ENCODE measurements at regions not wholly inside any gene's neighbourhood (a gene's known extent, or its start where the extent isn't known, plus 50 kb on each side); places are given as distances from the start of the nearest gene placed in this dataset.
"Not testable (repeated sequence)": the region's sequence is repeated elsewhere in the genome, so short reads cannot be mapped to it uniquely, and the experiment has no call there.

- Histone ChIP-seq H3K27me3 (ENCODE audit: insufficient read depth, low read length, poor library complexity) (no peaks in the 10 kb centered on the region), H2AFZ (ENCODE audit: low read depth, low read length) (no peak overlapping the region), H3K9ac (ENCODE audit: low read depth, low read length) (no peak overlapping the region), H3K9me3 (ENCODE audit: insufficient read depth, low read length, severe bottlenecking) (peaks cover 3% of the 10 kb centered on the region), H3K79me2 (ENCODE audit: insufficient read depth, low read length) (no peaks in the 10 kb centered on the region), H3K27ac (ENCODE audit: low read length) (no peak overlapping the region), H3K4me2 (ENCODE audit: insufficient read depth, low read length) (no peak overlapping the region), H3K36me3 (ENCODE audit: insufficient read depth, low read length) (no peaks in the 10 kb centered on the region), H3K4me1 (ENCODE audit: insufficient read depth, low read length) (no peaks in the 10 kb centered on the region), H4K20me1 (ENCODE audit: insufficient read depth, low read length) (no peaks in the 10 kb centered on the region), H3K4me3 (ENCODE audit: low read depth in 1 of 2, low read length in 2 of 2) (no peak overlapping the region)
- no peak for TF ChIP-seq CTCF (IDR thresholded peaks at IDR 0.05; ENCODE audit: borderline replicate concordance, extremely low read depth, low read length, poor library complexity, severe bottlenecking)
- TF ChIP-seq EZH2 (IDR thresholded peaks at IDR 0.05; ENCODE audit: borderline replicate concordance, low read depth, low read length, severe bottlenecking) = no peak
- ATAC-seq (ENCODE audit: insufficient read depth, low read depth) (no peak), DNase-seq (no peak)
Observed at GRCh38 chr4:132427125-132427524, 722.0 kb upstream of the PCDH10 start.

- TF ChIP-seq EZH2 (IDR thresholded peaks at IDR 0.05; ENCODE audit: borderline replicate concordance, low read depth, low read length, severe bottlenecking) = no peak
- TF ChIP-seq CTCF (IDR thresholded peaks at IDR 0.05; ENCODE audit: borderline replicate concordance, extremely low read depth, low read length, poor library complexity, severe bottlenecking) = no peak
- Histone ChIP-seq H3K4me3 (ENCODE audit: low read depth in 1 of 2, low read length in 2 of 2) (no peak overlapping the region), H2AFZ (ENCODE audit: low read depth, low read length) (no peak overlapping the region), H3K9ac (ENCODE audit: low read depth, low read length) (no peak overlapping the region), H3K9me3 (ENCODE audit: insufficient read depth, low read length, severe bottlenecking) (no peaks in the 10 kb centered on the region), H3K4me1 (ENCODE audit: insufficient read depth, low read length) (no peaks in the 10 kb centered on the region), H3K79me2 (ENCODE audit: insufficient read depth, low read length) (no peaks in the 10 kb centered on the region), H3K4me2 (ENCODE audit: insufficient read depth, low read length) (no peak overlapping the region), H3K27ac (ENCODE audit: low read length) (no peak overlapping the region), H3K27me3 (ENCODE audit: insufficient read depth, low read length, poor library complexity) (no peaks in the 10 kb centered on the region), H4K20me1 (ENCODE audit: insufficient read depth, low read length) (no peaks in the 10 kb centered on the region), H3K36me3 (ENCODE audit: insufficient read depth, low read length) (no peaks in the 10 kb centered on the region)
- DNase-seq (no peak), ATAC-seq (ENCODE audit: insufficient read depth, low read depth) (no peak)
Observed at GRCh38 chr4:132437117-132437516, 712.0 kb upstream of the PCDH10 start.

GRCh38 chr4:132445386-132445785 is 703.7 kb upstream of the PCDH10 start:
- ATAC-seq (ENCODE audit: insufficient read depth, low read depth) (no peak), DNase-seq (no peak)
- no peak overlapping the region for H3K27ac ChIP-seq (ENCODE audit: low read length)
- H4K20me1 ChIP-seq (ENCODE audit: insufficient read depth, low read length) = no peaks in the 10 kb centered on the region
- H2AFZ ChIP-seq (ENCODE audit: low read depth, low read length) = no peak overlapping the region
- peaks cover 24% of the 10 kb centered on the region for H3K9me3 ChIP-seq (ENCODE audit: insufficient read depth, low read length, severe bottlenecking)
- no peaks in the 10 kb centered on the region for H3K79me2 ChIP-seq (ENCODE audit: insufficient read depth, low read length)
- no peak for TF ChIP-seq CTCF (IDR thresholded peaks at IDR 0.05; ENCODE audit: borderline replicate concordance, extremely low read depth, low read length, poor library complexity, severe bottlenecking)
- no peak for TF ChIP-seq EZH2 (IDR thresholded peaks at IDR 0.05; ENCODE audit: borderline replicate concordance, low read depth, low read length, severe bottlenecking)
- no peak overlapping the region for H3K4me2 ChIP-seq (ENCODE audit: insufficient read depth, low read length)
- no peaks in the 10 kb centered on the region for H3K36me3 ChIP-seq (ENCODE audit: insufficient read depth, low read length)
- no peaks in the 10 kb centered on the region for H3K27me3 ChIP-seq (ENCODE audit: insufficient read depth, low read length, poor library complexity)
- no peak overlapping the region for H3K9ac ChIP-seq (ENCODE audit: low read depth, low read length)
- no peak overlapping the region for H3K4me3 ChIP-seq (ENCODE audit: low read depth in 1 of 2, low read length in 2 of 2)
- no peaks in the 10 kb centered on the region for H3K4me1 ChIP-seq (ENCODE audit: insufficient read depth, low read length)

- not testable (repeated sequence) for H4K20me1 ChIP-seq (ENCODE audit: insufficient read depth, low read length); H3K27ac ChIP-seq (ENCODE audit: low read length); ATAC-seq (ENCODE audit: insufficient read depth, low read depth); H3K27me3 ChIP-seq (ENCODE audit: insufficient read depth, low read length, poor library complexity); DNase-seq; H3K9ac ChIP-seq (ENCODE audit: low read depth, low read length); H3K79me2 ChIP-seq (ENCODE audit: insufficient read depth, low read length); H2AFZ ChIP-seq (ENCODE audit: low read depth, low read length); H3K4me2 ChIP-seq (ENCODE audit: insufficient read depth, low read length); H3K36me3 ChIP-seq (ENCODE audit: insufficient read depth, low read length); H3K4me3 ChIP-seq (ENCODE audit: low read depth in 1 of 2, low read length in 2 of 2); H3K4me1 ChIP-seq (ENCODE audit: insufficient read depth, low read length); H3K9me3 ChIP-seq (ENCODE audit: insufficient read depth, low read length, severe bottlenecking)
Observed at GRCh38 chr4:132457987-132458386, 691.1 kb upstream of the PCDH10 start.
